ENCODE measurements at regions not wholly inside any gene's neighbourhood (a gene's known extent, or its start where the extent isn't known, plus 50 kb on each side); places are given as distances from the start of the nearest gene placed in this dataset.

DNA sequence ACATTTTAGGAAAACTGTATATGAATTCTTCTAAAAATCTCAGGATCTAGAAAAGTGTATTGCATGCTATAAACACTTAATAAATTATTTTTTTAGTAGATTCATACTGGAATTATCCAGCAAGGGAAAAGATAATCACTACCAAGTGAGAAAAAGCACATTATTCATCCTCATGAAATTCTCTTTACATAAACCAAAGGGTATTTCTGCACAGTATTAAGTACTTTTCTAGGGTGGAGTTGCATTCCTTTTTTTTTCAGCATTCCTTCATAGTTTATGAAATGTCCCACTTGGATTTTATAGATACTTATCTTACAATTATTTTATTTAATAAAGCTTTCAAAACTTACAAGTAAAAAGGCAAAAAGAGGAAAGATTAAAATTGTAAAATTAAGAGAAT is 403.3 kb downstream of the HGF start:
- DNase-seq (ENCODE audit: low read depth): no peak

DNA sequence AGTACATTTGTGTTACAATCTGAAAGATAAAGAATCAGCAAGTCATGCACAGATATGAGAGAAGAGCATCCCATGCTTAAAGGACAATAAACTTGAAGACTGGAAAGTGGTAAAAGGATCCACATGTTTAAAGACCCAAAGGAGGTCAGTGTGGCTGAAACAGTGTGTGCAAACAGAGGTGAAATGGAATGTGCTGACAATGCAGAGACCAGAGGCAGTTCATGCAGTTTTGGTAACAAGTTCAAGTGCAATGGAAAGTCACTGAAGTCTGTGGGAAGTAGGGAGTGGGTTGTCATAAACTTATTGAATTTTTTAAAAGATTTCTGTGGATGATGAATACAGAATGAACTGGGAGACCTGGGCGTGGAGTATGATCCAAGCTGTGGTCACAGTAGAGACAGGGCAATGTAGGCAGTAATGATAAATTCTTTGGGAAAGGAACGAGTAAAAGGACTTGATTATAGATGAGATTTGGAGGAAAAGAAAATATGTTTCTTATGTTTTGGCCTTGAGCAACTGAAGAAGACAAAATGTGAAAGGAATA is 408.0 kb downstream of the HGF start:
- DNase-seq (ENCODE audit: low read depth): peak; percentile 32

DNA sequence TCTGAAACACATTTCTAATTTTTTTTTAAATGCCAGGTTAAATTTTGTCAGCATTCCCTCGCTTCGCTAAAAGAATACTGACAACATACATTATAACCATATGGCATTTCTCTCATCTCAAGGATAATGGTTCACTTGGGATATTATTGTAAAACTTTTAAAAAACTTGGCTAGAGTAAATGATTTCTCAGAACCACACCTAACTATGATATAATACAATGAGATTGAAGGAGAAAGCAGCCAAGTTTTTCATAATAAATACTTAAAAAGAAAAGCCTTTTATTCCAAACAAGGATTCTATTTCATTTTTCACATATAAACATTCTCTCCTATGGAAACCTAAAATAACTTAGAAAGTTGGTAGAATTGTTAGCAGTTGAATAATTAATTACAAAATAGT is 413.9 kb downstream of the HGF start:
- no peak for DNase-seq (ENCODE audit: low read depth)

DNA sequence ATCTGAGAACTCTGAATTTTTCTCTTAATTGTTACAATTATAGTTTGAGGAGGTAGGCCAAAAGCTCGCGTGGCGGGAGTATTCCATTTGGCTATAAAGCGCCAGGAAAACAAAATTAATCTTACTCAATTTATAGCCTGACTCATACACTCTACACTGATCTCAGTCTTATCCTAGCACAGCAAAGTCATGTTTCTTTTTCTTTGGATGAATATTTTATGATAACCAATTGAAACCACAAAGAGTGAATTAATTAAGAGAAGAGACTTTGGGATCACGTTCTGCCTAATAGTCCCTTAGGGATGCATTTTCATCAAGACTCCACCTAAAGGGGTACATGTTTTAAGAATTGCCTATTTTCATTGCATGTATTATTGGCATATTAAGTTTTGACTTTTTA is 420.8 kb downstream of the HGF start:
- no peak for DNase-seq (ENCODE audit: low read depth)

DNA sequence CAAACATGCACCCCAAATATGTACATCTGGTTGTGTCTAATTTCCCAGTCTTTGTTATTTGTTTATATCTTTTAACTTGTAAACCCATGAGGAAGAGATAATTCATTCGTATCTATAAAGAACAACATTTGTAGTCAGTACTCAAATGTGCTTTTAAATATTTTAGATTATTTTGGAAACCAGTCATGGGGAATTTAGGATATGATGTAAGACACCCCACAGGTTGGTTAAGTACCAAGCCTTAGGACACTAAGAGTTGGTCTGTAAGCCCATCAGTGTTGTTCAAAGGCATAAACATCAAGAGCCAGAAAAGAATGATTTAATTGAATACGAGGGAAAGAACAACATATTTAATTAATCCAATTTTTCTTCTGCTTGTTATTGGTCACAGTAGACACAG is 421.1 kb upstream of the SEMA3C start:
- no peak for DNase-seq (ENCODE audit: low read depth)

DNA sequence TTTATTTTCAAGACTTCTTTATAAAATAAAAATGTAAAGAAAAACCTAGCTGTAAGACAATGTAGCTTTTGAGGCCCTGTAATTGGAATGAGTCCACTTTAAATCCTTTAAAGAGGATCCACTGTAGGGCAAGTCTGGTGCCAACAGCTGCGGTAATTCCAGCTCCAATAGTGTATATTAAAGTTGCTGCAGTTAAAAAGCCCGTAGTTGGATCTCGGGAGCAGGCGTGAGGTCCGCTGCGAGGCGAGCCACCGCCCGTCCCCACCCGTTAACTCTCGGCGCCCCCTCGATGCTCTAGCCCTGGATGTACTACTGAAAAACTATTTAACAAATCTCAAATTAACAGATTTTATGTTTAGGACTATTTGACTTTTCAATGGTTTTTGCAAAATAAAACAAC is 414.7 kb upstream of the SEMA3C start:
- peak; percentile 63 for DNase-seq (ENCODE audit: low read depth)

DNA sequence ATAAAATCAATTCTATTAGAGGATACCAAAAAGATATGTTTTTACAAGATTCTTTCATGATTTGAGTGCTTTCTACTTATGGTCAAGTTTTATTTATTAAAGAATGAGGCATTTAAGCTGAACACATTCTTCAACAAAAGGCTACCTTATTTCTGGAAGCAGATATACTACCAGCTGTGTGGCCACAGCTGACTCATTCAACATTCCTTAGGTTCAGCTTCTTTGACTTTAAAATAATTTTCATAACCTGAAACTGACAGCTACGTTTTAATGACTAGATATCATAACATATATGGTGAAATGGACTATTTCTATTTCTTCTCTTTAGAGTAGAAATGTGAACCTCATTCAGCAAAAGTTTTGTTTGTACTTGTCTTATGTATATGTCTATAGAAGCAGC is 414.2 kb upstream of the SEMA3C start:
- peak; percentile 69 for DNase-seq (ENCODE audit: low read depth)

DNA sequence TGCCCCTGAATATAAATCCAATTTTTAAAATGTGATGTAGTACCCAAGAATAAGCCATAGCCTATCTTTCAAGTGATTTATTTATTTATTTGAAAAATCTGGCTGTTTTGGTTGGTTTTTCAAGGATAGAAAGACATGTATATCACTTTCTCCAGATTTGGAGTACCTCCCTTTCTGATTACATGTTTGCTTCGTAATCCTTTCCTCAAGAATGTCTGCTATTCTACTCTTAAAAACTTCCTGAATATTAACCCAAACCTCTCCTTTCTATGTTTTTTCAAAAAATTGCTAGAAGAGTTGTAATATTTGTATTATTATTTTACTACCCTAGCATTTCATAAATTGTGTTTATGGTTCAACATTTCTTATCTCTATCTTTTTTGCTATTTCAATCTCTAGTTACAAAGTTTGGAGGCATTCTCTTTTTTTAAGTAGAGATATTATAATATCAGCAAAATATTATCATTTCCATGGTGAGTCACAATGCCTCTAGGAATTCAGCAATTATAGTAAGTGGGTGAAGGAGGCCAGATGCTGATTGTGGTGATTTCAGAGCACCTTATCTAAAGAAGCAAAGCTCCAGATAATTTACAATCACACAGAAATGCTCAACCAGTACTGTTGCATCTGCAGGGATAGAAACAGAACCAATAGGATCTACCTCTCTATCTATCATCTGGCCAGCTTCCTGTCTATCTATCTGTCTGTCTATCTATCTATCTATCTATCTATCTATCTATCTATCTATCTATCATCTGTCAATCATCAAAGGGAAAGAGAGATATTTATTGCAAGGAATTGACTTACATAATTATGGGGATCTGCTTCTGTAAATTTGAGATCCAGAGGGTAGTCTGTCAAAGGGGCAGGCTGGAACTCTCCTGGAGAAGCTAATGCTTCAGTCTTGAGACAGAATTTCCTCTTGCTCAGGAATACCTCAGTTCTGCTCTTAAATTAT is 412.5 kb upstream of the SEMA3C start:
- DNase-seq (ENCODE audit: low read depth): peak; percentile 28

DNA sequence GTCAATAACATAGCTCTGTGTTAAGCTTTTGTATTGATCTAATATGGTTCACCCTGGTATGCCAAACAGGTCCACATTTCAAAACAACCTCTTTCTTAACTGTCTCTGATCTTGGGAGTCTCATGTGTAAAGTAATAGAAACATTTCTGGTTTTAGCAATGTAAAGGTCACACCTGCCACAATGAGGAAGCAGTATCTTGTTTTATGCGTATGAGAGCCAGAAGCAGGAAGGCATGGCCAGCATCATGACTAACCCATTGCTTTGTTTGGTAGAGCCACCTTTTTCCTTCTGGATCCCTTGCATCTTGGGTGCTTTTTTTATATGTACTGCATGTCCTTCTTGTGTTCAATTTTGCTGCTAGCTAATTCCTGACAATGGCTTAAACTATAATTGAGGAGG is 411.3 kb upstream of the SEMA3C start:
- DNase-seq (ENCODE audit: low read depth): no peak

DNA sequence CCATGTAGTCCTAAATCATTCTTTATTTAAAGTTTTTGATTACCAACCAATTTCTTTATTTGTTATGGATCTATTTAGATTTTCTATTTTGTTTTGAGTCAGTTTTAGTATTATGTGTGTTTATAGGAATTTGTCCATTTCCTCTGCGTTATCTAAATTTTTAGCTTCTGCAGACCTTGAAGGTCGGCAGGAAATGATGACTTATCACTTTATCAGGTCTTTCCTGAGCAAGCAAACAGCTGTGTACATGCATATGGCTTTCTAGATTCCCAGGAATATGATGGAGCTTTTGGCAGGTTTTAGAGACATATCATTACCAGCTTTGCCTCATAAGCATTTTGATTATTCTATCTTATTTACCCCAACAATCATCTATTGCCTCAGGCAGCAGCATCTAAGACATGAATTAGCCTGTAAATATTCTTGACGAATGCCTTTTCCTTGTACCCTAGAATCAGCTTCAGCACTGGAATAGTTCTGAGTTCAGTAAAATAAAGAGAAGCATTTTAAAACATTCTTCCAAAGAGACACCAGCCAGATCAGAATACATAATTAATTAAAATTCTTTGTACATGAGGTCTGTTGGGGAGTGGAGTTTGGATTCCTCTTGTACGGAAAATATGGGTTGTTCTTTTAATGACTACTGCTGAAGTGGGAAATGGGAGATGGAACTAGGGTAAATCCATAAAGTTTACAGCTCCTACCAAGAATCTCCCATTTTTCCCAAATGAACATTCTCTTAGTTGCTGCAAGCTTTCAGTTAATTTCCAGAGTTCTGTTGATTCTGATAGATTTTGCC is 408.8 kb upstream of the SEMA3C start:
- DNase-seq (ENCODE audit: low read depth): peak; percentile 28

DNA sequence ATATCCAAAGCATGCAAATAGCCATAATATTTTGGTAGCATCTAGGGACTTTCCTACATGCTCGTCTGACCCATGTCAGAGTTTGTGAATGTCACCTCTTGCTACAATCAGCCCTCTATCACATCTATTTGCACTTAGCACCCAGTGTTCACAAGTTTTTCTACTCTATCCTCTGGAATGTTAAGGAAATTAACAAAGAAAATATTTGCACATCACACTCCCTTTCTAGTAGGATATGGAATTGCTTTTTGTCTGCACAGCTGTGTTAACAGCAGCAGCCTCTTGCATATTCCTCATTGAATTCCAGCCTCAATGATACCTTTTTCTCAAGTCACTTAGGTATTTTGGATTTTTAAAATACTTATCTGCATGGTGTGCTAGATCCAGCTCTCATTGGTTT is 403.1 kb upstream of the SEMA3C start:
- DNase-seq (ENCODE audit: low read depth): no peak

DNA sequence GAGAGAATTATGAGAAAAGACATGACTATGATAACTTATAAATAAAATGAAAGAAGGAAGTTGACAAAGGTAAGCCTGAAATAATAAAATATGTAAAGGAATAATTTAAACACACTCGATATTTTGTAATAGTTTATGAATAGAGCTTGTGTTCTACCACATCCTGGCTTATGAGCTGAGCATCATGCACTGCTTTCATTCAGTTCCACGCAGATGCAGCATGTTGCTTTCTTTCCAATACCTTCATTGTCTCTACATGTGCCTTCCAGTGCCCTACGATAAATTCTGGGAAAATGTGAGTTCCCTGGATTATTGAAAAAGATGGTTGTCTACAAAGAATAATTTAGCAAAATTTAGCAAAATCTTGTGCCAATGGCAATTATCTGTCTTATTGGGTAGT is 398.9 kb upstream of the SEMA3C start:
- no peak for DNase-seq (ENCODE audit: low read depth)

DNA sequence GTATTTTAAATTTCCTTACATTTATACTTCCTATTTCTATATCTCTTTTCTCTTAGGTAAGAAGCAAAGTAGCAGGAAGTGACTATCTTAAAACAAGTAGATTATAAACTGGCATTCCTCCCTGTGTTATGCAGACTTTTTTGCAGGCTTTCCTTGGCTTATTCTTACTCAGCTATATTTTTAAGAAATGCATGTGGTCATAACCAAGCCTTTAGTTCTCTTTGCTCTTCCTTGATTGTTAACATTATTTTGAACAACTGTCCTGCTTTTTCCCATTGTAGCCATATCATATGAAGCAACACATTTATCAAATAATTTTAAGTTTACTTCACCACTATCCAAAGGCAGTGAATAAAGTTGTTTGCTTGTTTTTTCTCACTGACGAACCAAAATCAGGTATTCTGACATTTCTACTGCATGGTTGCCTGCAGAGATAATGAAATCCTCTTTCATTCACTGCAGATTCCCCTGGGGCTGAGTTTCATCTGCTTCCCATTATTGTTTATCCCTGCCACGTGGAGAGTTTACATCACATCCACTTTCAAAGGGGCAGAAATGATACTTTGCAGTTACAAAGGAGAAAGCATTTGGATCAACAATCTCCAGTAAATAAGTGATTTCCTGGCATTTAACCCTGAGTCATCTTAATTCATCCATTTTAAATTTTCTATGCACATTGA is 389.9 kb upstream of the SEMA3C start:
- peak; percentile 65 for DNase-seq (ENCODE audit: low read depth)

DNA sequence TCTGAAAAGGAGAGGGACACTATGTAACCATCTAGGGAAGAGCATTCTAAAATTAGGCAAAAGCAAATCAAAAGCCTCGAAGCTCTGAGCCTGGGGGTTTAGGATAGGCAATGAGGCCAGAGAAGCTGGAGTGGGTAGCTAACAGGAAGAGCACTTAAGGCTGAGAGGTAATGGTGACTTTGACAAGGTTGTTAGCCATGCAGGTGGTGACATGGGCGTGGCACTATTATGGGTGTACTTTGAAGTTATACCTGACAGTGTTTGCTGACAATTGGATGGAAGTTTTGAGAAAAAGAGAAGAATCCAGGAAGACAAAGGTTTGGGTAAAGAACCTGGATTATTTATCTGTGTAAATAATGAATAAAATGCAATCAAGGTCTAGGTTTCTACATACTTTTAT is 383.0 kb upstream of the SEMA3C start:
- no peak for DNase-seq (ENCODE audit: low read depth)

DNA sequence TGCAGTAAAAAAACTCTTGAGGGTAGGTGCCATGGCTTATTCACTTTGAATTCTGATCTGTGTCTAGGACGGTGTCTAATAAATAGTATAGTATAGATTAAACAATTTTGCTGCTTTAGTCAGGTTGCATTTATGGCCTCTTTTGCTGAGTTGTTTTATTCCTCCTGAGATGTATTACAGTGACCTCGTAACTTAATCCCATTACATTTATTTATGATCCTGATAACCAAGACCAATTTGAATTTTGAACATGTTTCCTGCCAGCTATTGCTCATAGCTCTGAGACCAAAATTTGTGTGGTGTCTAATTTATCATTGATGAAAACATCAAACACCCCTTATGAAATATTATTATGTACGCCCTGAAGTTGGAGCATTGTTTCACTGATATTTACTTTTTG is 381.9 kb upstream of the SEMA3C start:
- DNase-seq (ENCODE audit: low read depth): no peak

DNA sequence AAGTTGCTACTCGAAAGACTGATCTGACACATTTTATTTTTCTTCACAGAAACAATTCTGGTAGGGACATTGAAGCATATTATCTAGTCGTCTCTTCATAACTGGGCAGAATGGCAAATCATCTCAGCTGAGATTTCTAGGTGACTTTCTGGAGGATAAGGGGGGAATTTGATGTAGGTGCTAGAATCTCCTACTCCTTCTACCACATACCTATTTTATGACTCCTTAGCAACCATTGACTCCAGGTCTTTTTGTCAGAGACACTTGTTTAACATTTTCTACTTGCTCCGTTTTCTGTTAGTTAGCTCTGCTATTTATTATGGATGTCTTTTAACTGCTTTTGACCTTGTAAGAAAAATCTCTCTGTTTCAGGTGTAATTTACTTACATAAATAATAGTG is 380.9 kb upstream of the SEMA3C start:
- DNase-seq (ENCODE audit: low read depth): no peak

DNA sequence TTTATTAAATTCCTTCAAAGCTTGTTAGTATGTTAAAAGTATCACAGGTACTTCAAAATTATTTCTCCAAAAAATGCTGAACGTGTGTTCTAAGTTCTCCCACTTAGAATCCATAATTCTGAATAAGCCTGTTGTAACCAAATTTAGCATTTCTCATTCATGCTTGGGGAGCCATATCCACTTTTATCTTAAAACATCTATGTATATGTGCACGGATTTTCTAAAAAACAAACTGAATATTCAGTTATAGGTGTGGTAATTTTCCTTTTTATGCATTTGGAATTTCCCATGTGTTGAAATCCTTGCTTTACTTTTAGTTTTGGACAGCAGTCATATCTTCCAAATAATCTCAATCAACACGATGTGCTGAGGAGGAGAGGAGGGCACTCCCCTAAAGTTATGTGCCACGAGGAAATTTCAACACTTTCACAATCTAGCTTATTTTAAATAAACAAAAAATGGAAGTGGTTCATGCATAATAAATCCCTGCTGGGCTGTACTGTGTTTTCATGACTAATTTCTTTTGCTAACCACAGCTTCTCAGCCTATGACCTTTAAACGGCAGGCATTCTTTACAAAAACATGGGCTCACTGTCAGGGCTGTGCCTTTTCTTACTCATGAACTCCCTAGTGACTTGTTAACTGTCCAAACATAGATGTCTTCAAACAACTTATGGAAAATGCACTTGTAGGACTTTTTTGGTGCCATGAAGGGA is 380.3 kb upstream of the SEMA3C start:
- DNase-seq (ENCODE audit: low read depth): peak; percentile 95

DNA sequence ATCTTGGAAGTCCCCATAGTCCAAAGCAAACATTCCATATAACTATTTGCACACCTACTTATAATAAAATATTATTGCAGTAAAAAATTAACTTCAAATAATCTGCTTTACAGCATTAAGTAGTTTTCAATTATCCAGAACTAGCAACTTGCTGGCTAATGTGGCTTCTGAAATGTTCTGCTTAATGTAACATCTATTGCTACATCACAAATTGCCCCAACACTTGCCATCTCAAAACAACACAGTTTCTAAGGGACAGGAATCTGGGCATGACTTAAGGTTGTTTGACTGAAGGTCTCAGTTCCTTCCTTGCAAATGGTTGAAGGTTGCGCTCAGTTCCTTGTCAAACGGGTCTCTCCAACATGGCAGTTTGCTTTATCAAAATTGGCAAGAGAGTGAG is 378.5 kb upstream of the SEMA3C start:
- no peak for DNase-seq (ENCODE audit: low read depth)

DNA sequence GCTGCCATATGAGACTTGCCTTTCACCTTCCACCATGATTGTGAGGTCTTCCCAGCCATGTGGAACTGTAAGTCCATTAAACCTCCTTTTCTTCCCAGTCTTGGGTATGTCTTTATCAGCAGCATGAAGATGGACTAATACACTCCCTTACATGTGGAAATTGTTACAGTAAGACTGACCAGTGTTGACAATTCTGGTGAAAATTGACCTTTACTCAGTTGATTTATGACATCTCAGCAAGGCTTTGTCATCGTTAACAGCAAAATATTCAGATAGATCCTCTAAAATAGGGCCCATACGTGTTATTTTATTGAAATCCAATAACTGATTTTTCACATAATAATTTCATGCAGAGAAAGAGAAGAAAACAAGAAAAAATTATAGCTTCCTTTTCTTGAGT is 377.9 kb upstream of the SEMA3C start:
- no peak for DNase-seq (ENCODE audit: low read depth)

DNA sequence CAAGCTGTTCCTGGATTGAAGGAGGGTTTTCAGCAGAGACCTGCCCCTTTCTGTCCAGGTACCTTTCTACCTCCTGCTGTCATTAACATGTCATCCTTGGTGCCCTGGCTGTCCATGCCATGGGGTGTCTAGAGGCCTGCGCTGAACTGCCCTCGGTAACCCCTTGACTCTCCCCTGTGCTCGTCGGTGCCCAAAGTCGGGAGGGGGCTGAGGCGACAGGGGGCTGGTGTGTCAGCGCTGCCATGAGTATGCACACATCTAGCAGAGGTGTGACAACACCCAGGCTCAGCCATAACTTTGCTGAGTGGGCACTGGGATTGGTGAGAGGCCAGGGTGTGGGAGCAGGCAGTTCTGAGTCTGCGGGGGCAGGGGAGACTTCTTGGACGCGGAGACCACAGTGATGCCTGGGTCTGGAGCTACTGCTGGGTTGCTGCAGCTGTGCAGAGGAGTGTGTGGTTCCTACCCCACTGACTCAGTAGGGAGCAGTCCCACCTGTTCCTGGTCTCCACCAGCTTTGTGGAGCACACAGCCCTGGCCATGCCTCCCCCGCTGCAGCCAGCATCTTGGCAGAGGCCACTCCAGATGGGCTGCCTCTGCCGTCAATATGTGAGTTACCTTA is 376.2 kb upstream of the SEMA3C start:
- DNase-seq (ENCODE audit: low read depth): no peak

DNA sequence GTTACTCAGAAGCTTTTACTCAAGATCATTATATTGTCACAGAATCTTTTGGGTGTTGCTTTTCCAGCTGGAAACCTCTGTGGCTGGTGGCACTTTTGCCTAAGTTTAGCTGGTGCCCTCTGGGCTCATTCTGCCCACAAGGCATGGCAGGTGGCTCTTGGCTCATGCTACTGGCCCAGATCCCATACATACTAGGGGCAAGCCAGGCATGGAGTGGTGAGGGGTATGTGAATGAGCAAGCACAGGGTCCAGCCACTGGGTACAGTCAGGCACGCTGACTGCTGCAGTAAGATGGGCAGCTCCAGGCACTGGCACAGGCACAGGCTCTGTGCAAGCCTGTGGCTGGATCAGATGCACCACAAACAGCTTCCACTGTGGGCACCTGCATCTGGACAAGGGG is 375.0 kb upstream of the SEMA3C start:
- DNase-seq (ENCODE audit: low read depth): no peak

All from RPMI7951 (cell line).